ENCODE measurements at regions not wholly inside any gene's neighbourhood (a gene's known extent, or its start where the extent isn't known, plus 50 kb on each side); places are given as distances from the start of the nearest gene placed in this dataset.

- no peak for TF ChIP-seq CTCF (conservative IDR thresholded peaks at IDR 0.05; ENCODE audit: low read depth, low read length)
- no peak for TF ChIP-seq EZH2 (IDR thresholded peaks at IDR 0.05; ENCODE audit: borderline replicate concordance, low read depth, low read length, poor library complexity, severe bottlenecking)
- intact Hi-C loops (cut with micrococcal nuclease; ENCODE audit: unreplicated experiment): no loop called here
- CTCF ChIA-PET: no interaction called here
- H3K27me3 ChIP-seq (replicated peaks; ENCODE audit: insufficient read depth, low read depth, low read length, poor library complexity): no peaks in the 10 kb centered on the region
- no TSS peak for BruUV-seq (replicated peaks)
- no peak overlapping the region for H3K4me3 ChIP-seq (ENCODE audit: low read depth, low read length, poor library complexity, severe bottlenecking)
- no peak overlapping the region for H3K27ac ChIP-seq (ENCODE audit: low read depth, low read length, poor library complexity, severe bottlenecking)
- no peak for DNase-seq (ENCODE audit: low spot score)
- H3K36me3 ChIP-seq (ENCODE audit: insufficient read depth, low read length, poor library complexity, severe bottlenecking): no peaks in the 10 kb centered on the region
- POLR2A ChIA-PET (ENCODE audit: low non-redundant PET): no interaction called here
- H3K4me1 ChIP-seq (ENCODE audit: insufficient read depth, low read length, poor library complexity, severe bottlenecking): no peaks in the 10 kb centered on the region
- no peaks in the 10 kb centered on the region for H3K9me3 ChIP-seq (ENCODE audit: low read depth, low read length, poor library complexity, severe bottlenecking)
These were observed 676.8 kb upstream of the RAB6C start for GRCh38 chr2:129302561-129303183.

- Histone ChIP-seq H3K36me3 (ENCODE audit: insufficient read depth, low read length, poor library complexity, severe bottlenecking) (no peaks in the 10 kb centered on the region), H3K4me1 (ENCODE audit: insufficient read depth, low read length, poor library complexity, severe bottlenecking) (no peaks in the 10 kb centered on the region), H3K27ac (ENCODE audit: low read depth, low read length, poor library complexity, severe bottlenecking) (no peak overlapping the region), H3K9me3 (ENCODE audit: low read depth, low read length, poor library complexity, severe bottlenecking) (no peaks in the 10 kb centered on the region), H3K27me3 (replicated peaks; ENCODE audit: insufficient read depth, low read depth, low read length, poor library complexity) (no peaks in the 10 kb centered on the region), H3K4me3 (ENCODE audit: low read depth, low read length, poor library complexity, severe bottlenecking) (no peak overlapping the region)
- CTCF ChIA-PET: no interaction called here
- no peak for DNase-seq (ENCODE audit: low spot score)
- intact Hi-C loops (cut with micrococcal nuclease; ENCODE audit: unreplicated experiment): no loop called here
- TF ChIP-seq EZH2 (IDR thresholded peaks at IDR 0.05; ENCODE audit: borderline replicate concordance, low read depth, low read length, poor library complexity, severe bottlenecking) (no peak), CTCF (conservative IDR thresholded peaks at IDR 0.05; ENCODE audit: low read depth, low read length) (no peak)
- no TSS peak for BruUV-seq (replicated peaks)
- POLR2A ChIA-PET (ENCODE audit: low non-redundant PET): no interaction called here
These were observed 665.3 kb upstream of the RAB6C start for GRCh38 chr2:129314120-129314519.

- Histone ChIP-seq H3K4me1 (ENCODE audit: insufficient read depth, low read length, poor library complexity, severe bottlenecking) (no peaks in the 10 kb centered on the region), H3K27me3 (replicated peaks; ENCODE audit: insufficient read depth, low read depth, low read length, poor library complexity) (no peaks in the 10 kb centered on the region), H3K9me3 (ENCODE audit: low read depth, low read length, poor library complexity, severe bottlenecking) (no peaks in the 10 kb centered on the region), H3K36me3 (ENCODE audit: insufficient read depth, low read length, poor library complexity, severe bottlenecking) (no peaks in the 10 kb centered on the region), H3K4me3 (ENCODE audit: low read depth, low read length, poor library complexity, severe bottlenecking) (no peak overlapping the region), H3K27ac (ENCODE audit: low read depth, low read length, poor library complexity, severe bottlenecking) (no peak overlapping the region)
- no TSS peak for BruUV-seq (replicated peaks)
- intact Hi-C loops (cut with micrococcal nuclease; ENCODE audit: unreplicated experiment): no loop called here
- CTCF ChIA-PET: no interaction called here
- TF ChIP-seq CTCF (conservative IDR thresholded peaks at IDR 0.05; ENCODE audit: low read depth, low read length) (no peak), EZH2 (IDR thresholded peaks at IDR 0.05; ENCODE audit: borderline replicate concordance, low read depth, low read length, poor library complexity, severe bottlenecking) (no peak)
- POLR2A ChIA-PET (ENCODE audit: low non-redundant PET): no interaction called here
- no peak for DNase-seq (ENCODE audit: low spot score)
These were observed 660.7 kb upstream of the RAB6C start for GRCh38 chr2:129318581-129319421.

Data from A673 (cell line).